Erythroblast (primary cell): ENCODE measurements at regions not wholly inside any gene's neighbourhood (a gene's known extent, or its start where the extent isn't known, plus 50 kb on each side); places are given as distances from the start of the nearest gene placed in this dataset.

Source experiments
- GATA1 ChIP-seq: IDR thresholded peaks from 2 replicates; pipeline ENCODE4 v1.6.1; 2011; ENCODE audit warnings: low read depth, mild to moderate bottlenecking, control low read depth, low read length, moderate library complexity
- POLR2A ChIP-seq: IDR thresholded peaks from 2 replicates; pipeline ENCODE4 v1.6.1; 2011; ENCODE audit warnings: mild to moderate bottlenecking, low read length

DNA sequence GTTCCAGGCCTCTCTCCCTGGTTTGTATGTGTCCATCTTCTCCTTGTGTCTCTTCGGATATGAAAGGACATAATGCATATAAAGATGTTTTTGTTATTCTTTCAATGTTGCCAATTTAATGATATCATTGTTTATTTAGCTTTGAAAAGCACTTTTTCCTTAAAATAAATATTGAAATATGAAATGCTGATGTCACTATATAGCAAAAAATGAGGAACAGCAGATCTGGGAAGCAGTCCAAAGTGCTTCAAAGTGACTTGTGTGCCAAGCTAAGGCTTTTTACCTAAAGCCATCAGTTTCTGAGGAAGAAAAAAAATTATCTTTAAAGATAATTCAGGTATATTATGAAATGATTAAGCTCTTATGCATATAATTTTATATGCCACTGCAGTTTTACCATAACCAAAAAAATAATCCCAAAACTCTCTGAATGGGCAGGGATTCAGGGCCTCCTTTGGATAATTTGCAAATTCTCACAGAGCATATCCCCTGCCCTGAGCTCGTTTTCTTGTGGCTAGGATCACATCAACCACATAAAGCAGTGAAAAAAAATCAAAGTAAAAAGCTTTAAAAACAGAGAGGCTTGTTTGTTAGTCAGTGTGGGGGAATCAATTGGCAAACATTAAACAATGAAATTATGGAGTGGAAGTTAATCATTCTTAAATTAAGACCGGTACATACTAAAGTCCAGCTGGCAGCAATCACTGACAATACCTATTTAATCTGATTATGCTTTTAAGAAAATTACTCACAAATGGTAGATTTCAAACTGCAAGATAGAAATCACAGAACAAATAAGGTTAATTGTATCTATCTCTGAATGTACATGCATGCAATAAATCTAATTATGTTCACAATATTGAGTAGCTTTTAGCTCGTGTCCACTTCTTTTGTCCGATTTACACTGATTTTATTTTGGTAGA is 1027.9 kb upstream of the ADGRB3 start:
- no peak for TF ChIP-seq POLR2A
- no peak for TF ChIP-seq GATA1
